Stimulated activated CD8-positive, alpha-beta memory T cell treated with anti-CD3 and anti-CD28 coated beads, Interleukin-7, amount 100 ng/mL, for 48 hours (primary cell): ENCODE measurements at regions not wholly inside any gene's neighbourhood (a gene's known extent, or its start where the extent isn't known, plus 50 kb on each side); places are given as distances from the start of the nearest gene placed in this dataset.

Experiments
- DNase-seq, 2 donors: peaks; one replicate each; pipeline ENCODE4 v3.0.0-alpha.2; 2020; ENCODE audit warnings: low read depth in 1 of 2; ENCODE audit errors: extremely low read depth in 1 of 2

DNA sequence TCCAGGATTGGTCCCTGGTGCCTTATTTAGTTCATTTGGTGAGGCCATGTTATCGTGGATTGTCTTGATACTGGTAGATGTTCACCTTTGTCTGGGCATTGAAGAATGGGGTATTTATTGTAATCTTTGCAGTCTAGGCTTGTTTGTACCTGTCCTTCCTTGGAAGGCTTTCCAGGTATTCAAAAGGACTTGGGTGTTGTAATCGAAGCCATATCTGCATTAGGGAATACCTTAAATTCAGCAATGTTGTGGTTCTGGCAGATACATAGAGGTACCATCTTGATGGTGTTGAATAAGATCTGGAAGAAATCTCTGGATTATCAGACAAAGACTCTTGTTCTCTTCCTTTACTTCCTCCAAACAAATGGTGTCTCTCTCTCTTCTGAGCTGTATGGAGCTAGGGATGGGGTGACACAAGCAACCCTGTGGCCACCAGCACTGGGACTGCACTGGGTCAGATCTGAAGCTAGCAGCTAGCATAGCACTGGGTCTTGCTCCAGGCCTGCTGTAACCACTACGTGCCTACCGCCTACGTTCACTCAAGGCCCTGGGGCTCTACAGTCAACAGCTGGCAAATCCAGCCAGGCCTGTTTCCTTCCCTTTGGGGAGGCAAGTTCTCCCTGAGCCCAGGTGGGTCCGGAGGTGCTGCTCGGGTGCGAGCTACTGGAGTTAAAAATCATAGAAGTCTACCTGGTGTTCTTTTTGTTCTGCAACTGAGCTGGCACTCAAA lies 261.1 kb upstream of the CITED2 start:
- no peak for DNase-seq

DNA sequence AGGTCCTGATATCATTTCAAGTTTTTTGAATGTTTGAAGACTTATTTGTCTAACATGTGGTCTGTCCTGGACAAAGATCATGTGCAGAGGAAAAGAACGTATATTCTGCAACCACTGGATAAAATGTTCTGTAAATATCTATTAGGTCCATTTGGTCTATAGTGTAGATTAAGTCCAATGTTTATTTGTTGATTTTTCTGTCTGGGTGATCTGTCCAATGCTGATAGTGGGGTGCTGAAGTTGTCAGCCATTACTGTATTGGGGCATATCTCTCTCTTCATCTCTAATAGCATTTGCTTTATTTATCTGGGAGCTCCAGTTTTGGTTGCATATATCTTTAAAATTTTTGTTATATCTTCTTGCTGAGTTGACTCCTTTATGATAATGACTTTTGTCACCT lies 258.4 kb upstream of the CITED2 start:
- no peak for DNase-seq

- DNase-seq: no peak
Observed at GRCh38 chr6:139628270-139628669, 253.8 kb upstream of the CITED2 start.

GRCh38 chr6:139627091-139627490 lies 252.6 kb upstream of the CITED2 start:
- no peak for DNase-seq

DNA sequence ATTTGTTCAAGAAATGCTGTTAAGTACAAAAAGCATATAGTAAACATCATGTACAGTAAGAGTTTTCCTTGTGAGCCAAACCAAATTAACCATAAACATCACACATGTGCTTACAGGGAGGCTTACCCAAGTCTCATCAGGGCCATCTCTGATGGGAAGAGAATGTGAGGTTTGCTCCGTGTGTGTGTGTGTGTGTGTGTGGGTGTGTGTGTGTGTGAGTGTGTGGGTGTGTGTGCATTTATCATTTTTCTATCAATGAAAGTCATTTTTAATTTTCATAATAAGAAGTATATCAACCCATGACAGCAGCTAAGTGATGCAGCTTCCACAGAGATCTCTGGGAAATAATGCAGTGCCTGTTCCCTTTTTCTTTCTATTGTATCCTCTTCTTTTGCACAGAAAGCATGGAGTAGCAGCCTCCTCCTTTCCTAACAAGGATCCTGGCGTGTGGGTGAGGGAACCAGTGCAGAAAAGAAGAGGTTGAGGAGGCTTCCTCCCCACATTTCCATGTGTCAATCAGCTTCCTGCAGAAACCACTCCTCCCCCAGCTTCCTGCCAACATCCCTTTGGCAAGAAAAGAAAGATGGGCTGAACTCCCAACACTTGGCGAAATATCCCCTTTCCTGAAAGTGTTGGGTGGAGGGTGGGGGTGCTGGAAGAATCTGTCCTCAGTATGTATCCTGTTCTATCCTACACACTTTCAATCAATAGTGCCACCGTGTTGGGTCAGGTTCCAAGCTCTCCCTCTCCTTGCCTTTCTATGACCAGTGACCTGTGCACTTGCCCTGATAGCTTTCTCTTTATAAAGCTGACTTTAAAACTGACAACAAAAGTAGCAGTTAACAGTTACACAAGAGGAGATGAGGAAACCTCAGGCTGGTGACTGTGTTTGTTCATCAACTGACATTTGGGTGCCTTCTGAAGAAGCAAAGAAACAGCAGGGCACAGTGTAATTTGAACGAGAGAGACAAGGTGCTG lies 251.8 kb upstream of the CITED2 start:
- no peak for DNase-seq

DNA sequence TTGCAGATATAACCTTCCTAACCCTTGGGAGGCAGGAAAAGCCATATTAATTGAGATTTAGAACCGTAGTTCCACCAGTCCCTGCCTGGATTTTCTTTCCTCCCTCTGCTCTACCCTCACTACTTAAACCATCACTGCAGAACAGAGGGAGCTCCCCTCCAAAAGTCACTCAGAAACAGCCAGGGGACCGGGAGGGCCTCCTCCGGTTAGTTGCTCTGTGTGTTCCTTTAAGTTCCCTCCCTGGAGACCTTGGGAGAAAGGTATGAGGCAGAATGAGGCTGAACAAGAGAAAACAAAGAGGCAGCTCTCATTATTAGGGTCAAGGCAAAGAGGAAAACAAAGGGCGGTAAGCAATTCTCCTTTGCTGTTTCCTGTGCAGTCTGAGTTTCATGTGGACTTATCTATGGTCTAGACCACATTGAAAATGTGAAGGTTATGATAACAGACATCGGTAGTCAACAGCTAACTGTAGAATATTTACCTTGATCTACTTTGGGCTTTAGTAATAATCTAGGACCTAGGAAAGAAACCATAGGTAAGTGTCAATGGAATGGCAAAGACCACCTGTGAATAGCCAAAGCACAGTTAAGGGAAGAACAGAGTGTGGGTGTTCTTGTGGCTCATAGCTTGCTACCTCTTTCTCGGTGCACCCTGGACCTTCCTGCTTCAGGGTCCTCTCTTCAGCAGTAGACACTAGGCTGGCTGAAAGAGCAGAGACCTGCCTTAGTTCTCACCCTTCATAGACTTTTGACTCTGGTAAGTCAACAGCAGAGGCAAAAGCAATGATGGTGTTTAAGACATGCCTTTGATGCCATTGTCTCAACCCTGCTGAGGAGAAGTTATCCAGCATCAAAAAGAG lies 250.9 kb upstream of the CITED2 start:
- no peak for DNase-seq

- no peak for DNase-seq
Observed at GRCh38 chr6:139623372-139623771, 248.9 kb upstream of the CITED2 start.

DNA sequence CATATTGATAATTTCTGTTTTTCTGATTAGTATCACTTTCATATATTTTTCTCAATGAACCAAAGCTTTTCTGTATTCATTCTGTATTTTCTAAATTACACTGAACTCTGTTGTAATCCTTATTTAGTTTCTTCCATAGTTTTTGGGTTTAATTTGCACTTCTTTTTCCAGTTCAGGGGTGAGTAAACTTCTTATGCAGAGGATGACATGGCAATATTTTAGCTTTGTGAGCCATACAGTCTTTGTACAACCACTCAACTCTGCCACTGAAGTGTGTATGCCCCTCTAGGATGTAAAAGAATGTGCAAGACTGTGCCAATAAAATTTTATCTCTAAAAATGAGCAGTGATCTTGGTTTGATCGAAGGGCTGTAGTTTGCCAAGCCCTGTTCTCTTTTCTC lies 239.0 kb upstream of the CITED2 start:
- no peak for DNase-seq

DNA sequence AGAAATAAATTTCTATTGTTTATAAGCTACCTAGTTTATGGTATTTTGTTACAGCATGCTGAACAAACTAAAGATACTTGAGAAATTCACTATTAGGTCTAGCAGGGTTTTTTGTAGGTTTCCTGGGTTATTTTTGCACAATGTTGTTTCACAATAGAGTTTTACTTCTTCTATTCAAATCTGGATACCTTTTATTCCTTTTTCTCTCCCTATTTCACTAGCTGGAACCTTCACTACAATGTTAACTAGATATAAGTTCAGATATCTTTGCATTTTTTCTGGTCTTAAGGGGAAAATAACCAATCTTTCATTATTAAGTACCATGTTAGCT lies 237.7 kb upstream of the CITED2 start:
- no peak for DNase-seq

DNA sequence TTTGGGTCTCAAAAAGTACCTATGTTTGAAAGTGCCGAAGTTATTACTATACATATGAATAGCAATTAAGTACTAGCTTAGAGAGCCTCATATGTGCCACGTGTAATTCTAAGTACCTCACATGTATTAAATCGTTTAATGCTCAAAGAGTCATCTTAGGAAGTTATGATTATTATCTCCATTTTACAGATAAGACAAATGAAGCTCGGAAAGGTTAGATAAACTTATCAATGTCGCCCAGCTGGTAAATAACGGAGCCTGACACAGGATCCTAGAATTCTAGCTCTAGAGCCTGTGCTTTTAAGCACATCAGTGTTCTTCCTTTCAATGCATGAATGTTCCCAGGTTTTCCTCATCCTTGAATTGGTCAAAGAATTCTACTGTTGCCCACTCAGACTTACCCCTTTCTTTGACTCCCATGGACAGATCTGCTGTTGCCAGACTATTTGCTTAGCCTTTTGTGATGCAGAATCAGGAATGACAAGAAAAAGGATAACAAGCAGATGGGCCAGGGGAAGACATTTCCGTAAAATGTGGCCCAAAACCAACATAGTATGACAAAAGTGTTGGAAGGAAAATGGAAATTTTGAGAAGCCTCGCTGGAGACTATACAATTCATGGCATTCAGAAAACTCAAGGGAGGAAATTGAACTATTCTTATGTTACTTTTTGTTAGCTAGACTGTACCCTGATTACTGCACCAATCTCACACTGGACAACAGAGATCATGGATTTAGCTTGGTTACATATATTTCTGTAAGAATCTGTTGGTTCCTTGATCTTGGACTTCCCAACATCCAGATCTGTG lies 237.1 kb upstream of the CITED2 start:
- no peak for DNase-seq

- DNase-seq: no peak
Observed at GRCh38 chr6:139608466-139609261, 234.2 kb upstream of the CITED2 start.

- DNase-seq: no peak
Observed at GRCh38 chr6:139605350-139605749, 230.9 kb upstream of the CITED2 start.

GRCh38 chr6:139603581-139603980 lies 229.1 kb upstream of the CITED2 start:
- DNase-seq: no peak

GRCh38 chr6:139602577-139602976 lies 228.1 kb upstream of the CITED2 start:
- no peak for DNase-seq

DNA sequence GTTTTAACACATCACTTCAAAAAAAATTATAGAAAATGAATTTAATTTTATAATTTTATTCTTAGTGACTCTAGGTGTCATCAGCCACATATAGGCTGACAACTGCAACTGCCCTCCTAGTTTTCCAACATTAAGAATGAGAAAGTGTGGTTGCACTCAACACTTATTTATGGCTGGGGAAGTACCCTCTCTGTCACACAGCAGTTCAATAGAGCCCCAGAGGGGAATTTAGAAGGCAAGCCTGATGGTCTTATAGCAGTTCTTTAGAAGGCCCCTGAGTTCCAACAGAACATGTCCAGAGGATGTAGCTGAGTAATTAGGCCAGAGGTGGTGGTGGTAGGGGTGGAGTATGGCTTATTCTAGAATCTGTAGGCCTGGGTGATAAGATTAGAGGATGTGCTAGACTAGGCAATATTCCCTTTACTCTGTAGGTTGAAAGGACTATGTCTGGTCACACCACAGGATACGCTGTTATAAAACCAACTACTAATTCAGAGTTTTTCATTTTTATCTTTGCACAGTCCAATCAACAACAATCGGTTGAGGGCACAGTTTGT lies 226.5 kb upstream of the CITED2 start:
- peak in 1 of 2 donors; percentile 3 for DNase-seq

DNA sequence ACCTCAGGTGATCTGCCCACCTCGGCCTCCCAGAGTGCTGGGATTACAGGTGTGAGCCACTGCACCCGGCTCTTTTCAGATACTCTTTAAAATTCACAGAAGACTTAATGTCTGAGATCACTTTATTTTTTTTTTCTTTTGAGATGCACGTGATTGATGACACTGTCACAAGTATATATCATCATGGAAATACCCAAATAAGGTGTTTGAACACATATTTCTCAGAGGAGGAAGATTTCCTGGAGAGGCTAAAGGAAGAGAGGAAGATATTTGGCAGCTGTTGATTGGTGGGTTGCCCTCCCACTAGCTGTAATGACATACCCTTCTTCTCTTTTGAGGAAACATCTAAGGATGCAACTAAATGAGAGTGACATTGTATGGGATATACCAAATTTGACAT lies 225.9 kb upstream of the CITED2 start:
- DNase-seq: no peak

- DNase-seq: no peak
Observed at GRCh38 chr6:139597771-139598755, 223.6 kb upstream of the CITED2 start.

- no peak for DNase-seq
Observed at GRCh38 chr6:139597087-139597763, 222.8 kb upstream of the CITED2 start.
